ENCODE measurements at regions not wholly inside any gene's neighbourhood (a gene's known extent, or its start where the extent isn't known, plus 50 kb on each side); places are given as distances from the start of the nearest gene placed in this dataset.

- TF ChIP-seq POLR2A (IDR thresholded peaks at IDR 0.05; ENCODE audit: low read length), result no peak
- no peak for TF ChIP-seq GATA1 (IDR thresholded peaks at IDR 0.05; ENCODE audit: low read depth, low read length)
Observed at GRCh38 chr16:55179411-55179810, 144.6 kb upstream of the IRX6 start.

All from erythroblast (primary cell).